Hepatocyte (in vitro differentiated cells): ENCODE measurements at regions not wholly inside any gene's neighbourhood (a gene's known extent, or its start where the extent isn't known, plus 50 kb on each side); places are given as distances from the start of the nearest gene placed in this dataset.

Experiments
- CTCF ChIP-seq: fragments of 200-600 bp; sonication (generic); IDR thresholded peaks from 2 replicates; pipeline ENCODE4 v1.5.1; 2016; ENCODE audit warnings: antibody characterized with exemption, mild to moderate bottlenecking; ENCODE audit not compliant: poor library complexity
- EZH2 ChIP-seq: fragments of 200-600 bp; sonication (generic); IDR thresholded peaks from 2 replicates; pipeline ENCODE4 v1.6.1; 2016; ENCODE audit warnings: antibody characterized with exemption, mild to moderate bottlenecking, borderline replicate concordance
- EZH2phosphoT487 ChIP-seq: fragments of 200-600 bp; sonication (generic); IDR thresholded peaks from one replicate; pipeline ENCODE4 v1.6.1; 2018; ENCODE audit warnings: antibody characterized with exemption, mild to moderate bottlenecking, low read depth, moderate library complexity; ENCODE audit not compliant: unreplicated experiment, severe bottlenecking

GRCh38 chr9:23412046-23412445 is 414.0 kb downstream of the ELAVL2 start:
- TF ChIP-seq CTCF, result no peak
- no peak for TF ChIP-seq EZH2phosphoT487
- no peak for TF ChIP-seq EZH2
